ENCODE measurements at regions not wholly inside any gene's neighbourhood (a gene's known extent, or its start where the extent isn't known, plus 50 kb on each side); places are given as distances from the start of the nearest gene placed in this dataset.

DNA sequence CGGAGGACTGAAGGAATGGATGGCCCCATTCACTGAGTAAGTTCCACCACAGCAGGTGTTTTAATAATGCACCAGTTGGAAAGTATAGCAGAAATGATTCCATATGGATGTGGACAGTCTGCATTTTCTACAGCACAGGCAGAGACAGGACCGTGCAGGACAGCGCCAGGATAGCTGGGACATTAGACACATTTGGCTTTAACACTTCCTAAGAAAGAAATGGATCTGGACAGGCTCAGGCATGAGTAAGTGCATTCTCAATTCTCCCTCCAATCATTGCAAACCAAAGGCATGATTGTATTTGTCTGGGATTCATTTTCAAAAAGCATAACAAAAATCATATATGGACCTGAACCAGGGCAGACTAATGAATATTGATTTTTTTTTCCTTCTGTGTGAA, 233.0 kb upstream of the POU2AF2 start:
- H2AFZ ChIP-seq (ENCODE audit: low read depth) = no peak overlapping the region
- TF ChIP-seq, protein P1, sequence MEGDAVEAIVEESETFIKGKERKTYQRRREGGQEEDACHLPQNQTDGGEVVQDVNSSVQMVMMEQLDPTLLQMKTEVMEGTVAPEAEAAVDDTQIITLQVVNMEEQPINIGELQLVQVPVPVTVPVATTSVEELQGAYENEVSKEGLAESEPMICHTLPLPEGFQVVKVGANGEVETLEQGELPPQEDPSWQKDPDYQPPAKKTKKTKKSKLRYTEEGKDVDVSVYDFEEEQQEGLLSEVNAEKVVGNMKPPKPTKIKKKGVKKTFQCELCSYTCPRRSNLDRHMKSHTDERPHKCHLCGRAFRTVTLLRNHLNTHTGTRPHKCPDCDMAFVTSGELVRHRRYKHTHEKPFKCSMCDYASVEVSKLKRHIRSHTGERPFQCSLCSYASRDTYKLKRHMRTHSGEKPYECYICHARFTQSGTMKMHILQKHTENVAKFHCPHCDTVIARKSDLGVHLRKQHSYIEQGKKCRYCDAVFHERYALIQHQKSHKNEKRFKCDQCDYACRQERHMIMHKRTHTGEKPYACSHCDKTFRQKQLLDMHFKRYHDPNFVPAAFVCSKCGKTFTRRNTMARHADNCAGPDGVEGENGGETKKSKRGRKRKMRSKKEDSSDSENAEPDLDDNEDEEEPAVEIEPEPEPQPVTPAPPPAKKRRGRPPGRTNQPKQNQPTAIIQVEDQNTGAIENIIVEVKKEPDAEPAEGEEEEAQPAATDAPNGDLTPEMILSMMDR (conservative IDR thresholded peaks at IDR 0.05; ENCODE audit: low read depth, low read length) = no peak
- H3K4me2 ChIP-seq = no peak overlapping the region
- no peaks in the 10 kb centered on the region for H3K36me3 ChIP-seq (ENCODE audit: insufficient read depth)
- H3K4me3 ChIP-seq (IDR thresholded peaks at IDR 0.05; ENCODE audit: insufficient read depth, low read depth, low read length) = no peak overlapping the region
- H3K4me1 ChIP-seq (ENCODE audit: low read depth, poor library complexity, severe bottlenecking) = no peaks in the 10 kb centered on the region
- H3K27me3 ChIP-seq (ENCODE audit: insufficient read depth, low read depth) = no peaks in the 10 kb centered on the region
- no peaks in the 10 kb centered on the region for H4K20me1 ChIP-seq (ENCODE audit: insufficient read depth)
- no peaks in the 10 kb centered on the region for H3K79me2 ChIP-seq (ENCODE audit: insufficient read depth, low read depth)
- H3K9ac ChIP-seq = no peak overlapping the region
- no peak overlapping the region for H3K27ac ChIP-seq

DNA sequence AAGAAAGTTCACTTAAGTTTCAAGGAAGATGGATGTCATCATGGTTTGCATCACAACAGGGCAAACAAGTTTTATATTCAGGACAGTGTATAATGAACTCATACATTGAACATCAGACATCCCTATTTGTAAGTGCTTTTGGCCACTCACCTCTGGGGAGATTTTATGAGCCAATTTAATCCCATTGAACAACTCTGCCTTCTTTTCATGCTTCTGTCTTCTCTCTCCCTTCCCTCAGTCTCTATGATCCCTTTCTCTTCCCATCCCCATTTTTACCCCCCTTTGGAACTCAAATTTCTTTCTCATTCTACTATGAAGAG, 234.3 kb upstream of the POU2AF2 start:
- Histone ChIP-seq H3K4me2 (no peak overlapping the region), H3K79me2 (ENCODE audit: insufficient read depth, low read depth) (no peaks in the 10 kb centered on the region), H3K4me3 (IDR thresholded peaks at IDR 0.05; ENCODE audit: insufficient read depth, low read depth, low read length) (no peak overlapping the region), H3K9ac (no peak overlapping the region), H2AFZ (ENCODE audit: low read depth) (no peak overlapping the region), H3K27me3 (ENCODE audit: insufficient read depth, low read depth) (no peaks in the 10 kb centered on the region), H4K20me1 (ENCODE audit: insufficient read depth) (no peaks in the 10 kb centered on the region), H3K4me1 (ENCODE audit: low read depth, poor library complexity, severe bottlenecking) (peaks cover 9% of the 10 kb centered on the region), H3K27ac (no peak overlapping the region), H3K36me3 (ENCODE audit: insufficient read depth) (no peaks in the 10 kb centered on the region)
- TF ChIP-seq, protein P1 (conservative IDR thresholded peaks at IDR 0.05; ENCODE audit: low read depth, low read length) = no peak

DNA sequence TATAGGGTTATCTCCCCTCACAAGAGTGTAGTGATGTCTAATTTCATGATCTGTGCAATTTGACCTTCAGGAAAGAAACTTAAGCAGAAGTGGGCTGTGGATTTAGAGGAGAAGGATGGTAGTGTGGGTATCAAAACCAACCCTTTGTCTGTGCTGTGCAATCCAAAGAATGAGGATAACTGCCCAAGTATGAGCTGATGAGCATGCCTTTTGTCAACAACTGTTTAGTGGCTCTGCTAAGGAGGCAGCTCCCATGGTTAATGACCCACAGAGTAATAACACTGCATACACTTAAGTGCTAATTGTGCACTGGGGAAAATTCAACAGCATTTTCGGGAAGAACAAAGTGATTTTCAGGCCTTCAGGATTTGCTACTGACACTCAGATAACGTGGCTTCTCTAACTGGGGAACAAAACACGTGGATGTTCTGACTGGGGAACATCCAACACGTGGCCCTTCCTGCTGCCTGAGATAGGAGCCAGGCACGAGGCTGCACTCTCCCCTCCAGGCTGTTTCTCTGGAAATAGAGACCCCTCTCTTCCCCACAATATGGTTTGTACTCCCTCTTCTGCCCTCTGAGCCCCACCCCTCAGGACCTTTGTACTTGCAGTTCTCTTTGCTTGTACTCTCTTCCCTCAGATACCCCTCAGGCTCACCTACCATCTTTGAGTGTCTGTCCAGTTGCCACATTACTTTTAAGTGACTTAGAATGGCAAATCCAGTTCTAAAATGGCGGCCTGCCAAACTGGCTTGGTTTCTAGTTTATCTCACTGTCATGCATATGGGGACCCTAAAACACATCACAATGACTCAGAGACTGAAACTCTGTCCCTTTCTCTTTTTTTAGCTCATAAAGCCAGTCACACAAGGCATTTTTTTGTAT, 234.9 kb upstream of the POU2AF2 start:
- Histone ChIP-seq H3K4me1 (ENCODE audit: low read depth, poor library complexity, severe bottlenecking) (peaks cover 15% of the 10 kb centered on the region), H3K79me2 (ENCODE audit: insufficient read depth, low read depth) (no peaks in the 10 kb centered on the region), H3K4me3 (IDR thresholded peaks at IDR 0.05; ENCODE audit: insufficient read depth, low read depth, low read length) (no peak overlapping the region), H3K4me2 (no peak overlapping the region), H3K36me3 (ENCODE audit: insufficient read depth) (no peaks in the 10 kb centered on the region), H2AFZ (ENCODE audit: low read depth) (no peak overlapping the region), H3K27ac (no peak overlapping the region), H3K27me3 (ENCODE audit: insufficient read depth, low read depth) (no peaks in the 10 kb centered on the region), H4K20me1 (ENCODE audit: insufficient read depth) (no peaks in the 10 kb centered on the region), H3K9ac (no peak overlapping the region)
- TF ChIP-seq, protein P1 (conservative IDR thresholded peaks at IDR 0.05; ENCODE audit: low read depth, low read length) = no peak

DNA sequence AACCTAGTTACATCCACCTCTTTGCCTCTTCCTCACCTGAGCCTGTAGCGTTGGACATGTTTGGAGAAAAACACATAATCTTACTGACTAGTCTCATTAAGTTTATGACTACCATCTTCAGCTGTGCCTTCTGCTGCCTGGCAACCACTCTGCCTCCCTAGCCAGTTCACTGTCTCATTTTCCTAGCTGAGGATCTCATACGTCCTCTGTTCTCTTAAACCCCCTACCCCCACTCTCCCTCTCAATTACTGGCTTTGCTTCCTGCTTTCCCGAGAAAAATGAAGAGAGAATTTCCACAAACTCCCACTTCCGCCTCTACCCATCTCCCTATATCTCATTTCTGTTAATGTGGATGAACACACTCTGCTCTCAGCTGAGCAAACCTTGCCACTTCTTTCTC, 239.3 kb upstream of the POU2AF2 start:
- Histone ChIP-seq H3K9ac (no peak overlapping the region), H2AFZ (ENCODE audit: low read depth) (no peak overlapping the region), H3K4me1 (ENCODE audit: low read depth, poor library complexity, severe bottlenecking) (peaks cover 29% of the 10 kb centered on the region), H4K20me1 (ENCODE audit: insufficient read depth) (no peaks in the 10 kb centered on the region), H3K36me3 (ENCODE audit: insufficient read depth) (no peaks in the 10 kb centered on the region), H3K79me2 (ENCODE audit: insufficient read depth, low read depth) (no peaks in the 10 kb centered on the region), H3K27ac (no peak overlapping the region; the same call in 1 of the 2 replicates), H3K27me3 (ENCODE audit: insufficient read depth, low read depth) (no peaks in the 10 kb centered on the region), H3K4me2 (peak overlapping the region; percentile 76), H3K4me3 (IDR thresholded peaks at IDR 0.05; ENCODE audit: insufficient read depth, low read depth, low read length) (no peak overlapping the region)
- TF ChIP-seq, protein P1 (conservative IDR thresholded peaks at IDR 0.05; ENCODE audit: low read depth, low read length) = no peak
